Thymus (tissue), 11 donors: ENCODE measurements at regions not wholly inside any gene's neighbourhood (a gene's known extent, or its start where the extent isn't known, plus 50 kb on each side); places are given as distances from the start of the nearest gene placed in this dataset.
A peak's percentile ranks its signal among the peaks of the same experiment; 100 is the strongest.

Source experiments
- DNase-seq, 9 donors: peaks; one replicate each; pipeline ENCODE4 v3.0.0-alpha.2; 2013; ENCODE audit warnings: low spot score in 9 of 9, low read depth in 6 of 9, missing footprints in 1 of 9
- H3K27ac ChIP-seq, 2 donors: one replicate each; pipeline ENCODE4 v1.5.1; 2013; ENCODE audit warnings: control low read depth in 1 of 2, low read depth in 1 of 2, low read length in 1 of 2, mild to moderate bottlenecking in 1 of 2, moderate library complexity in 1 of 2
- H3K27me3 ChIP-seq, 2 donors: one replicate each; pipeline ENCODE4 v1.5.1; 2013; ENCODE audit warnings: low read length in 1 of 2; ENCODE audit not compliant: control insufficient read depth in 2 of 2, insufficient read depth in 1 of 2
- H3K36me3 ChIP-seq, 2 donors: one replicate each; pipeline ENCODE4 v1.5.1; 2013; ENCODE audit warnings: low read length in 1 of 2, mild to moderate bottlenecking in 1 of 2, moderate library complexity in 1 of 2; ENCODE audit not compliant: control insufficient read depth in 2 of 2, insufficient read depth in 2 of 2
- H3K4me1 ChIP-seq, 2 donors: one replicate each; pipeline ENCODE4 v1.5.1; 2013; ENCODE audit warnings: low read length in 2 of 2; ENCODE audit not compliant: control insufficient read depth in 2 of 2, insufficient read depth in 2 of 2
- H3K4me3 ChIP-seq, 2 donors: one replicate each; pipeline ENCODE4 v1.5.1; 2013; ENCODE audit warnings: low read length in 2 of 2, control low read depth in 1 of 2, mild to moderate bottlenecking in 1 of 2
- H3K9me3 ChIP-seq, 2 donors: one replicate each; pipeline ENCODE4 v1.5.1; 2013; ENCODE audit warnings: low read length in 1 of 2, mild to moderate bottlenecking in 1 of 2; ENCODE audit not compliant: control insufficient read depth in 2 of 2, insufficient read depth in 1 of 2
- WGBS: extraction: QIAGEN DNeasy Blood & Tissue Kit; methylation state at CpG from one replicate; pipeline ENCODE4 v1.1.7; 2013; 5-methylcytosine and 5-hydroxymethylcytosine counted together
- donor health status: healthy.

DNA sequence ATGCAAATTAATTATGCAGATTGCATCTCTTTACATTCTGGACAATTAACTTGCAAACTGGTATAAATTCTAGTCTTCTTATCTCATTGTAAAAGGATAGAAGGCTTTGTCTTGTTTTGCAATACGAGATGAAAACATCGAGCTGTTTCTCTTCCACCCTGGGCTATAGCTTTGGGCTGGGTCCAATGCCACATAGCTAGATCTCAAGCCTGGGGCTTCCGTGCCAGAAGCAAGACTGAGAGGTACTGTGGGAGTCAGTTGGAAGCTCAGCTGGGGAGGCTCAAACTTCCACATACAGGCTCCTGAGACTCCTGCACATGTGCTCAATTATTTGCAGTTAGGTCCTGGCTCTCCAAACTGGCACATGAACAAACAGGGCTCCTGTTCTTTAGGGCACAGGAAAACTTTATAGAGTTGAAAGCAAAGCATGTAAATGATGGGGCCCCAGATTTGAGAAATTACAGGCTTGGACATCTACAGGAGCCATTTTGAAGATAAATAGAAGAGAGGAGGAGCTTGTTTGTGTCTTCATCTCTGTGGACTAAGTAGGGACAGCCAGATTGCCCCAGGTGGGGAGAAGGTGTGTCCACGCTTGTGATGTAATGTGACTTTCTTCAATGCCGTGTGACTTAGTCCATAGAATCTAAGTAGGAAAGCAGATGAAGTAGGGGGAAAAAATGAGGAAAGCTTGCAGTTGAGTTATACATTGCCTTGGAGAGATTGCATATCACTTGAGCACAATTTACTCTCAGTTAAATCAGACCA lies 65.9 kb upstream of the SIPA1L2 start:
- H3K4me3 ChIP-seq = no peak overlapping the region
- no peaks in the 10 kb centered on the region for H3K27me3 ChIP-seq
- no peaks in the 10 kb centered on the region for H3K9me3 ChIP-seq
- no peaks in the 10 kb centered on the region for H3K36me3 ChIP-seq
- 96% methylated on average over 5 of the region's 5 CpGs for WGBS
- no peaks in the 10 kb centered on the region for H3K4me1 ChIP-seq
- DNase-seq = no peak
- H3K27ac ChIP-seq = no peak overlapping the region

DNA sequence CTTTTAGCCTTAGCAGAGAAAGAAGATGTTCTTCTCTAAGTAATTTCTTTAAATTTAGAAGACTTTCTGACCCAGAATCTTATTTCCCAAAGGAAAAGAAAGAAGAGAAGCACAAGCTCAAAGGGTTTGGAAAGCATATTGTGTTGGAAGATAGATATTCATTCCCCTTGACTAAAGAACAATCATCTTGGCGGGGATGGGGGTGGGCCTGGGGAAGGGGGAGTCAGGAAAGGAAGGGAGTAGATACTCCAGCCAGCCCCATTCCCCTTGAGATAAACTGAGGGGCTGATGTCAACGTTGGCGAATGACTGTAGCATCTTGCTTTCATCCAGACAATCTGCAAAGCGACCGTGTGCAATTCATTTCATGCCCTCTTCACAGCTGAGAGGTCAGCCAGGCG lies 66.5 kb upstream of the SIPA1L2 start:
- Histone ChIP-seq H3K27ac (no peak overlapping the region), H3K4me1 (no peaks in the 10 kb centered on the region), H3K36me3 (no peaks in the 10 kb centered on the region), H3K27me3 (no peaks in the 10 kb centered on the region), H3K4me3 (no peak overlapping the region), H3K9me3 (no peaks in the 10 kb centered on the region)
- no peak for DNase-seq
- WGBS = 95% methylated on average over 6 of the region's 6 CpGs

DNA sequence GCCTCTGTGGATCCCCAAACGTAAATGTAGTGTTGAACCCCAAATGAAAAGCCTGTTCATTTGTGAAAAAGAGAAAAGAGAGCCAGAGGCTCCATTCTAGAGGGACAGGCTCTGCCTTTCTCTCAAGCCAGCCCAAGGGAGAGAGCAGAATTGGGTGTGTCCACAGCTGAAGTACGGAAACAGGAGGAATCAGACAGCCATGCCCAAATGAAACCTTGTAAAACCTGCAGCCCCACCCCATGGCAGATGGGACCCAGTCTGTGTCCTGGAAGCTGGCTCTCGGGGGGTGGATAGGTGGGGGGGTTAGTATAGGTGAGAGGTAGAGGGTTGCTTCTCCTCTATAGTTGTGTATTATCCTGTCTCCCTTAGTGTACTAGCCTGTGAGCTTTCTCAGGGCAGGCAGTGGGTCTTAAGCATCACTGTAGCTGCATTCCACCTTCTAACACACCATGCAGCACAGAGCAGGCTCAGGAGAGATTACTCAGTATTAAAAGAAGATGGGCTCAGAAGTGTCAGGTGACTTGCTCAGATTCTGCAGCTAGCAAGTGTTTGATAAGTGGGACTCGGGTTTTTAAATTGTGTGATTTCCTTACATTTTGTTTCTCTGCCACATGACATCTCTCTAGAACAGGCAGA lies 67.4 kb upstream of the SIPA1L2 start:
- no peaks in the 10 kb centered on the region for H3K4me1 ChIP-seq
- WGBS = 94% methylated on average over 4 of the region's 4 CpGs

DNA sequence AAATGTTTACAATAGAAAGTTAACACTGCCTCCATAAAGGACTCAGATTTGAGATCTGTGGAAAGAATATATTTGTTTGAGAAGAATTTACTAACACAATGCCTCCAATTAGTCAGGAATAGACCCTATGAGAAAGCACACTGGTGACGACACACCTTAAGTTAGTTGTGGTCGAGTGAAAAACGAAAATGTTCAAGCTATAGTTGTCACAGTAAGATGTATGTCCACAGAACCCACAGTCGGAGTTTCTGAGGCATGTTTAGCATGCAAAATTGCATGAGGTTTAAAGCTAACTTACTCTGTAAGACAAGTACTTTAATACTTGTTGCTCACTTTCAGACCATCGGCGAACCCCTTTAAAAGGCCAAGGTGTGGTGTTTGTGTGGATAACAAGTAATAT lies 69.9 kb upstream of the SIPA1L2 start:
- H3K4me1 ChIP-seq = no peaks in the 10 kb centered on the region
- H3K4me3 ChIP-seq = no peak overlapping the region
- no peaks in the 10 kb centered on the region for H3K36me3 ChIP-seq
- 94% methylated on average over 6 of the region's 6 CpGs for WGBS
- H3K9me3 ChIP-seq = no peaks in the 10 kb centered on the region
- no peak for DNase-seq
- H3K27me3 ChIP-seq = no peaks in the 10 kb centered on the region
- H3K27ac ChIP-seq = no peak overlapping the region

More for the DNA sequence above, 67.4 kb upstream of the SIPA1L2 start:
- Histone ChIP-seq H3K27me3 (no peaks in the 10 kb centered on the region), H3K4me3 (no peak overlapping the region), H3K9me3 (no peaks in the 10 kb centered on the region), H3K27ac (no peak overlapping the region), H3K36me3 (no peaks in the 10 kb centered on the region)
- no peak for DNase-seq

DNA sequence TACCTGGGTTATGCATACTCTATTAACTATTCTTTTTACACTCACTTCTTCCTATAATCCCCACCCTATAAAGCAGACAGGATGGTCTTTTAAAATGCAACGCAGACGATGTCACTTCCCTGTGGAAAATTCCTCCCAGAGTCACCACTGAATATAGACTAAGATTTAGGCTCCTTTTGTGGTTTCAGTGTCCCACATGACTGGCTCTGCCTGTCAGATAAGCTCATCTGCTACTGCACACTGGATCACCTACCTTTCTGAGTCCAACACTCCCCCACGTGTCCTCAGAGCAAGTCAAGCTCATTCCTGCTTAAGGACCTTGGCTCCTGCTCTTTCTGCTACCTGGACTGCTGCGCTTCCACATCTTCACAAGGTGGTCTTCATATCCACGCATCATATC lies 73.0 kb upstream of the SIPA1L2 start:
- Histone ChIP-seq H3K36me3 (no peaks in the 10 kb centered on the region), H3K27ac (no peak overlapping the region), H3K4me1 (no peaks in the 10 kb centered on the region), H3K4me3 (no peak overlapping the region), H3K9me3 (no peaks in the 10 kb centered on the region), H3K27me3 (no peaks in the 10 kb centered on the region)
- DNase-seq = no peak
- 90% methylated on average over 5 of the region's 5 CpGs for WGBS

DNA sequence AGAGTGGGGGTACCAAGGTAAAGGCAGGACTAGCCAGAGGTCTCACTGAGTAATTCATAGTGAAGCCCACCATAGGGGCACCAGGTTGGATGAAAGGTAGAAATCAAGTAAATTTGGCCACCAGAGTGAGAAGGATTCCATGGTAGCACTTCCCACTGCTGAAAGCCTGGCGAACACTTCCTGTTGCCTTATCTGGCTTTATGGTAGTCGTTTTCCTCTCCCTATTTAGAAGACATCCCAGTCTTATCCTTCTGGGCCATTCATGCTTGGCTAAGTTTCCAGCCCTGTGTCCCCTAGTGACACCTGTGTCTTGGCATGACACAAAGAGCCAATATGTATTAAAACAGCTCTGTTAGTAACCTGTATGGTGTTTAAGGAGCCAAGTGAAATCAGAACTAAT lies 74.3 kb upstream of the SIPA1L2 start:
- H3K36me3 ChIP-seq = no peaks in the 10 kb centered on the region
- no peaks in the 10 kb centered on the region for H3K4me1 ChIP-seq
- no peaks in the 10 kb centered on the region for H3K27me3 ChIP-seq
- peak overlapping the region in 1 of 2 donors; percentile 9 for H3K27ac ChIP-seq
- no peak overlapping the region for H3K4me3 ChIP-seq
- DNase-seq = no peak
- 73% methylated on average over 2 of the region's 2 CpGs for WGBS
- no peaks in the 10 kb centered on the region for H3K9me3 ChIP-seq

DNA sequence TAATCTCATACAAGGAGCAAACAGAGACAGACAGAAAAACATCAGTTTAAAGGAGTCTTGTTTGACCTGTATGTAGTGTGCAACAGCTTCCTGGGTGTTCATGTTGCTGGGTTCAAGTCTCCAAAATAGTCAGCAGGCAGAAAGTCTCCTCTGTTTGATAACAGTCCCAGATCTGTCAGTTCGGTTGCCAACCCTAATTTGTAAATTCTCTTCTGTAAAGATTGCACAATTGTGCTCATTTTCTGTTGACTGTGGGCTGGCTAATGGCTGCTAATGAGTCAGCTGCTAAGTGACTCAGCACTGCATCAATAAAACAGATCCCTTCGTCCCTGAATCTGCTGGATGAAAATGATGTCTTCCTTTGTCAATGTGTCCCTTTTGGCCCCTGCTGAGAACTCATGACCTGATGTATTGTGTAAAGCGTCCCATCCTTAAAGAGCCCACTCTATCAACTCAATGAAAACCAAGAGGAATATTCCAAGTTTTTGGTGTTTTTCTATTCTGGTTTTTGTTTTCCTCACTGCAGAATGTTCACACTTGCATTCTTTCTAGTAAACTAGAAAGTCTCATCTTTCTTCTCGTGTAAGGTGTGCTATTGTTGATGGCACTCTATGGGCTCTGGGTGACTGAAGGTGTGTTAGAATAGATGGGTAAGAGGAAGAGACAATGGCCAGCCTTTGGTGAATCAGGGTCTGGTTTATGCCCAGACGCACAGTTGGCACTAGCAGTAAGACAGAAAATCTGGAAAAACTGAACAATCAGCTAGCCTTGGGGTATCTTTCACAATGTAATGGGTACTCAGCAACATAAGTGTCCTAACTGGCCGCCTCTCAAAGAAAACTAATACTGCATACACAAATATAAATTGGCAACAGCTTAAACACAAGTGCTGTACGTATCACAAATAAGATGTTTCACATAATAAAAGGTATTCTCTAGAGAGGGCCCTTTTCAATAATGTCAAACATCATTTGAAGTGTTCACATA lies 75.1 kb upstream of the SIPA1L2 start:
- no peaks in the 10 kb centered on the region for H3K4me1 ChIP-seq
- H3K27me3 ChIP-seq = no peaks in the 10 kb centered on the region
- H3K4me3 ChIP-seq = no peak overlapping the region
- no peak for DNase-seq
- WGBS = 82% methylated on average over 7 of the region's 7 CpGs
- H3K27ac ChIP-seq = no peak overlapping the region
- H3K36me3 ChIP-seq = no peaks in the 10 kb centered on the region
- no peaks in the 10 kb centered on the region for H3K9me3 ChIP-seq

DNA sequence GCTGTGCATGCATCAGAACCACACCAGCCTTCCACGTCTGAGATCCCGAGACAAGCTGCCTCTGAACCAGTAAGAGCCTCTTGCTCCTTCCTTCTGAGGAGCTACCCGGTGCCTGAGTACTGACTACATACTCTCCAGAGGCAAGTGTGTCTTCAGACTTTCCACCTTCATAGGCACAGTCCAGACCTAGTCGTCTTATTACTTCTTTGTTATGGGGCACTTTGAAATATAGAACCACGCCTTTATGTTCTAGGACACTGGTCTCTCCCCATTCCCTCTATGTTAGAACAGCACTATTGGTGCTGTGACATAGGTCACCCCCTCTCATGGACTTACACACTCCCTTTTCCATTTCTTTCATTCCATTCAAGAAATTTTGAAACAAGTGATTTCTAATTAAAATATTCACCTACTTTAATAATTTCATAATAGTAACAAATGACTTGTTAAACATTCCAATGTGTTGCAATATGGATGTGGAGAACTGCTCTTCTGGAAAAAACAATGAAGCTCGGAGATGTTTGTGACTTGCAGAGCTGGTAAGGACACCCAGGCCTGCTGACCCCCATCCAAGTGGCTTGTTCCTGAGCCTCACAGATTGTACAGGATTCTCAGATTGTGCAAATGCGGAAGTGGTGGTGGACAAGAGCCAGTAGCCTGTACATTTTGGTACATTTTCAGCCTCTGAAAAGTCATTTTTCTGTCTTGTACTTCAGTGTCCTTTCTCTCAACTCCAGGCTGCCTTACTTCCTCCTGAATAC lies 76.1 kb upstream of the SIPA1L2 start:
- H3K9me3 ChIP-seq = no peaks in the 10 kb centered on the region
- H3K36me3 ChIP-seq = no peaks in the 10 kb centered on the region
- H3K4me3 ChIP-seq = no peak overlapping the region
- 94% methylated on average over 7 of the region's 7 CpGs for WGBS
- H3K27me3 ChIP-seq = no peaks in the 10 kb centered on the region
- no peak overlapping the region for H3K27ac ChIP-seq
- DNase-seq = no peak
- no peaks in the 10 kb centered on the region for H3K4me1 ChIP-seq
